ENCODE measurements at regions not wholly inside any gene's neighbourhood (a gene's known extent, or its start where the extent isn't known, plus 50 kb on each side); places are given as distances from the start of the nearest gene placed in this dataset.

DNA sequence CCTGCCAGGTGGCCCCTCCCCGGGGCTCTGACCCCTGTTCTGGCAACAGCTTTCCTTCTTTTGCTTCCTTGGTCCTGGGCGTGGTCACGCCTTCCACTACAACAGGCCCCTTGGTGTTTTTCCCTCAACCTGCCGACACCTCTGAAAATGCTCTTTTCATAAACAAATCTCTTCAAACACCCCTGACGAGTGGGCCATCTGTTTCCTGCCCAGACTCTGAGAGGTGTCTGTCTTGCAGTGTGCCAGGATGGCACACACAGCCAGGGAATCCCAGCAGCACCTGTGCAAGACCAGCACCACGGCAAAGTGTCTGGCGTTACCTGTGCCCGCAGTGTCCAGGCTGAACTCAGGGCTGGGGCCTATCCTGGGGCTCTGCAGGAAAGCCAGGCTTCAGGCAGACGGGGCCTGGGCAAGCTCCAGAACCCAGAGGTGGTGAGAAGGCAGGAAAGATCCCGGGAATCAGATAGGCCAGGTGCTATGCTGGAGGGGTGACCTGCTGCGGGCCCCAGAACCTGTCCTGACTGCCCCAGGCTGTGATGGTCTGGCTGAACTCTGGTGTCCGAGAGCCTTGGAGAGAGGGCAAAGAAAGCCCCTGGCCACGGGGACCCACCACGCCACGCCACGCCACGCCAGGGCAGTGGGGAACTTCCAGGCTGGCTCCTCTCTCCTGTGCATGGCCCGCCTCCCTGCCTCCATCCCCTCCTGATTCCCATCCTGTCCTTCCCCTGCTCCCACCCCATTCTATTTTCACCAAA lies 88.9 kb downstream of the SIK1 start (continued):
- TF ChIP-seq GABPA (IDR thresholded peaks at IDR 0.05; ENCODE audit: borderline replicate concordance, insufficient read depth, low read length) (no peak), TAF7 (optimal IDR thresholded peaks at IDR 0.05; ENCODE audit: borderline replicate concordance, low read depth, low read length) (no peak), CREB1 (IDR thresholded peaks at IDR 0.05) (no peak), POLR2AphosphoS5 (IDR thresholded peaks at IDR 0.05; ENCODE audit: low read depth, low read length) (no peak)
- TF ChIP-seq, protein P1, sequence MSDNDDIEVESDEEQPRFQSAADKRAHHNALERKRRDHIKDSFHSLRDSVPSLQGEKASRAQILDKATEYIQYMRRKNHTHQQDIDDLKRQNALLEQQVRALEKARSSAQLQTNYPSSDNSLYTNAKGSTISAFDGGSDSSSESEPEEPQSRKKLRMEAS (IDR thresholded peaks at IDR 0.05): no peak

Data from H1 (cell line).